ENCODE measurements at regions not wholly inside any gene's neighbourhood (a gene's known extent, or its start where the extent isn't known, plus 50 kb on each side); places are given as distances from the start of the nearest gene placed in this dataset.
"Not testable (repeated sequence)": the region's sequence is repeated elsewhere in the genome, so short reads cannot be mapped to it uniquely, and the experiment has no call there.

DNA sequence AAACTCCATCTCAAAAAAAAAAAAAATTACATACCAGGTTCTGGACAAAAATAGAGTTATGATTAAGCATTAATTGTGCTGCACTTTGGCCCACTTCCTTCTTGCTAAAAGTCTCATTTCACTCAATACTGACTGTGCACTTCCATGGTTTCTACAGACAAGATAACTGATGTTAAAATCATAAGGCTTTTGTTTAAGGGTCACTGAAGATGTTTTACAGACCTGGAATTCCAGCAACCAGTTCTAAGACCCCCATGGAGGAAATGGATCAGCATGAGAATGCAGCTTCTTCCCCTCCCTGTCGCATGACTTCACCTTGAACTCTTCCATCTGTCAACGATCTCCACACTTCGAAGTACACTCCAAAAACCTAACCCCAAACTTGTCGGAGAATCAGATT is 1191.8 kb upstream of the AUTS2 start:
- TF ChIP-seq, protein P1, sequence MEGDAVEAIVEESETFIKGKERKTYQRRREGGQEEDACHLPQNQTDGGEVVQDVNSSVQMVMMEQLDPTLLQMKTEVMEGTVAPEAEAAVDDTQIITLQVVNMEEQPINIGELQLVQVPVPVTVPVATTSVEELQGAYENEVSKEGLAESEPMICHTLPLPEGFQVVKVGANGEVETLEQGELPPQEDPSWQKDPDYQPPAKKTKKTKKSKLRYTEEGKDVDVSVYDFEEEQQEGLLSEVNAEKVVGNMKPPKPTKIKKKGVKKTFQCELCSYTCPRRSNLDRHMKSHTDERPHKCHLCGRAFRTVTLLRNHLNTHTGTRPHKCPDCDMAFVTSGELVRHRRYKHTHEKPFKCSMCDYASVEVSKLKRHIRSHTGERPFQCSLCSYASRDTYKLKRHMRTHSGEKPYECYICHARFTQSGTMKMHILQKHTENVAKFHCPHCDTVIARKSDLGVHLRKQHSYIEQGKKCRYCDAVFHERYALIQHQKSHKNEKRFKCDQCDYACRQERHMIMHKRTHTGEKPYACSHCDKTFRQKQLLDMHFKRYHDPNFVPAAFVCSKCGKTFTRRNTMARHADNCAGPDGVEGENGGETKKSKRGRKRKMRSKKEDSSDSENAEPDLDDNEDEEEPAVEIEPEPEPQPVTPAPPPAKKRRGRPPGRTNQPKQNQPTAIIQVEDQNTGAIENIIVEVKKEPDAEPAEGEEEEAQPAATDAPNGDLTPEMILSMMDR (IDR thresholded peaks at IDR 0.05; ENCODE audit: insufficient read depth, low read length, poor library complexity, severe bottlenecking) = no peak

DNA sequence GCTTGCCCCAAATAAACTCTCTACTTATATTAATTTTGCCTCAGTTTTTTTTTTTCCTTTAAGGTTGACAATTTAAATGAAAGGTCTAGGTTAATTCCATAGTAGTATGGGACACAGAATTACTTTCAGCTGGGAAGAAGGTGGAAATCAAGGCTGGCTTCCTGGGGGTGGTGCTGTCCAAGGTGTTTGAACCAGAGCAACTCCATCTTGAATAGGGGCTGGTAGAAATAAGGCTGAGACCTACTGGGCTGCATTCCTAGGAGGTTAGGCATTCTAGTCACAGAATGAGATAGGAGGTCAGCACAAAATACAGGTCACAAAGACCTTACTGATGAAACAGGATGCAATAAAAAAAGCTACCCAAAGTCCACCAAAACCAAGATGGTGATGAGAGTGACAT is 1190.8 kb upstream of the AUTS2 start:
- H3K27me3 ChIP-seq (ENCODE audit: control insufficient read depth, insufficient read depth, low read length) = no peaks in the 10 kb centered on the region
- H3K4me3 ChIP-seq (ENCODE audit: low read depth, low read length) = no peak overlapping the region
- TF ChIP-seq, protein P1 (IDR thresholded peaks at IDR 0.05; ENCODE audit: insufficient read depth, low read length, poor library complexity, severe bottlenecking) = no peak
- DNase-seq (ENCODE audit: low read depth) = no peak
- no peaks in the 10 kb centered on the region for H3K36me3 ChIP-seq (ENCODE audit: control insufficient read depth, insufficient read depth, low read length)

More for the DNA sequence above, 1191.8 kb upstream of the AUTS2 start:
- no peak for DNase-seq (ENCODE audit: low read depth)
- H3K36me3 ChIP-seq (ENCODE audit: control insufficient read depth, insufficient read depth, low read length) = no peaks in the 10 kb centered on the region
- no peaks in the 10 kb centered on the region for H3K27me3 ChIP-seq (ENCODE audit: control insufficient read depth, insufficient read depth, low read length)
- H3K4me3 ChIP-seq (ENCODE audit: low read depth, low read length) = no peak overlapping the region

DNA sequence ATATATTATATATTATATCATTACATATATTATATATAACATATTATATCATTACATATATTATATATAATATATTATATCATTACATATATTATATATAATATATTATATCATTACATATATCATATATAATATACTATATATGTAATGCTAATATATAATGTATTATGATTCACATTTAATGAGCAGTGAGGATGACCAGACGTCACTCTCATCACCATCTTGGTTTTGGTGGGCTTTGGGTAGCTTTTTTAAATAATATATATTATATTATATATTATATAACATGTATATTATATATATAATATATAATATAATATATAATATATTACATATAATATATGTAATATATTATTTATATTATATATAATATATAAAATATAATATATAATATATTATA is 1189.4 kb upstream of the AUTS2 start:
- Histone ChIP-seq H3K4me3 (ENCODE audit: low read depth, low read length) (no peak overlapping the region), H3K27me3 (ENCODE audit: control insufficient read depth, insufficient read depth, low read length) (no peaks in the 10 kb centered on the region), H3K36me3 (ENCODE audit: control insufficient read depth, insufficient read depth, low read length) (no peaks in the 10 kb centered on the region)
- TF ChIP-seq, protein P1 (IDR thresholded peaks at IDR 0.05; ENCODE audit: insufficient read depth, low read length, poor library complexity, severe bottlenecking) = no peak
- no peak for DNase-seq (ENCODE audit: low read depth)

DNA sequence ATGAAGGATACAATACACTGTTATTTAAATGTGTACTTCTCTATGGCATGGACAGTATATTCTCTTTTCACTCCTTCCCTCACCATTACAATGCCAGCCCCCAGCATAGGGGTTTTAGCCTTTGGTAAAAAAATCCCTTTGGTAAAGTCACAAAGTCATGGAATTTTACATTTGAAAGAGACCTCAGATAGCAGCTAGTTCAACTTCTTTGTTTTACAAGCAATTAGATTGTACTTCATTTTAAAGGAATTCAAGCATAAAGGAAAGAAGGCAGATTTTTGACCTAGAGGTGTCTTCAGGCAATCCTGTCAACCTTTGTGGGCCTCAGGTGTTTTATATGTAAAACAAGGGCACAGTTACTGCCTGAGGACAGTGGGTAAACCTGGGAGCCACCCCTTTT is 1188.4 kb upstream of the AUTS2 start:
- no peak for DNase-seq (ENCODE audit: low read depth)
- no peaks in the 10 kb centered on the region for H3K27me3 ChIP-seq (ENCODE audit: control insufficient read depth, insufficient read depth, low read length)
- no peaks in the 10 kb centered on the region for H3K36me3 ChIP-seq (ENCODE audit: control insufficient read depth, insufficient read depth, low read length)
- no peak overlapping the region for H3K4me3 ChIP-seq (ENCODE audit: low read depth, low read length)
- TF ChIP-seq, protein P1 (IDR thresholded peaks at IDR 0.05; ENCODE audit: insufficient read depth, low read length, poor library complexity, severe bottlenecking) = no peak

DNA sequence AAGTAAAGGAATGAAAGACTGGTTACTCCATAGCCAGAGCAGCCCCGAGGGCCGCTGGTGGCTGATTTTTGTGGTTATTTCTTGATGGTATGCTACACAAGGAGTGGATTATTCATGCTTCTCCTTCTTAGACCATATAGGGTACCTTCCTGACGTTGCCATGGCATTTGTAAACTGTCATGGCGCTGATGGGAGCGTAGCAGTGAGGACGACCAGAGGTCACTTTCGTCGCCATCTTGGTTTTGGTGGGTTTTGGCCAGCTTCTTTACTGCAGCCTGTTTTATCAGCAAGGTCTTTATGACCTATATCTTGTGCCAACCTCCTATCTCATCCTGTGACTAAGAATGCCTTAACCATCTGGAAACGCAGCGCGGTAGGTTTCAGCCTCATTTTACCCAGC is 1187.6 kb upstream of the AUTS2 start:
- H3K4me3 ChIP-seq (ENCODE audit: low read depth, low read length); DNase-seq (ENCODE audit: low read depth); H3K27me3 ChIP-seq (ENCODE audit: control insufficient read depth, insufficient read depth, low read length); H3K36me3 ChIP-seq (ENCODE audit: control insufficient read depth, insufficient read depth, low read length): not testable (repeated sequence)

DNA sequence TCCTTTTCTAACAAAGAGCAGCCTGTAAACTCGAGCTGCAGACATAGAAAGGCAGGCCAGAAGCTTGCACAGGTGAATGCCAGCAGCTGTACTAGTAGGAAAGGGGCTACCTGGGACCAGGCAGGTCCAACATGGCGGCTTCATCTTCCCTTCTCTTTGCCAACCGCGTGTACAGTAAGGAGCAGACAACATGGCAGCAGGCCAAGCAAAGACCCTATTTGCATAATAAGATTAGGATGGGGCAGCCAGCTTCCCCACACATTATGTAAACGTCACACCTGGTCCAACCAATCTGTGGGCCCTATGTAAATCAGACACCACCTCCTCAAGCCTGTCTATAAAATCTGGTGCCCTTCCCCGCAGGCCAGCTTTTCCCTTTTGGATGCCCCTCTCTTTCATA is 1186.5 kb upstream of the AUTS2 start:
- TF ChIP-seq, protein P1 (IDR thresholded peaks at IDR 0.05; ENCODE audit: insufficient read depth, low read length, poor library complexity, severe bottlenecking) = no peak
- no peaks in the 10 kb centered on the region for H3K27me3 ChIP-seq (ENCODE audit: control insufficient read depth, insufficient read depth, low read length)
- H3K36me3 ChIP-seq (ENCODE audit: control insufficient read depth, insufficient read depth, low read length) = no peaks in the 10 kb centered on the region
- H3K4me3 ChIP-seq (ENCODE audit: low read depth, low read length) = no peak overlapping the region
- no peak for DNase-seq (ENCODE audit: low read depth)
